Uterus (tissue), 3 donors: ENCODE measurements at regions not wholly inside any gene's neighbourhood (a gene's known extent, or its start where the extent isn't known, plus 50 kb on each side); places are given as distances from the start of the nearest gene placed in this dataset.
A peak's percentile ranks its signal among the peaks of the same experiment; 100 is the strongest.

Experiments used
- DNase-seq, 2 donors: peaks; one replicate each; pipeline ENCODE4 v3.0.0-alpha.2; 2019 to 2020
- H3K27ac ChIP-seq, 2 donors: fragments of 200-600 bp; sonication (generic); 1 replicate in 1 of 2; 2 replicates in 1 of 2; pipeline ENCODE4 v1.5.1; 2016 to 2018
- H3K27me3 ChIP-seq, 2 donors: fragments of 200-600 bp; sonication (generic); one replicate each; pipeline ENCODE4 v1.5.1; 2018 to 2019; ENCODE audit warnings: control low read depth in 1 of 2
- H3K36me3 ChIP-seq, 2 donors: fragments of 200-600 bp; sonication (generic); one replicate each; pipeline ENCODE4 v1.5.1; 2019; ENCODE audit warnings: control low read depth in 1 of 2
- H3K4me1 ChIP-seq, 2 donors: fragments of 200-600 bp; sonication (generic); one replicate each; pipeline ENCODE4 v1.5.1; 2018 to 2019; ENCODE audit warnings: control low read depth in 1 of 2
- H3K4me3 ChIP-seq, 2 donors: fragments of 200-600 bp; sonication (generic); 1 replicate in 1 of 2; 2 replicates in 1 of 2; pipeline ENCODE4 v1.5.1; 2018 to 2019; ENCODE audit warnings: mild to moderate bottlenecking in 1 of 2
- H3K9me3 ChIP-seq, 2 donors: fragments of 200-600 bp; sonication (generic); one replicate each; pipeline ENCODE4 v1.5.1; 2019; ENCODE audit warnings: control low read depth in 1 of 2
- POLR2A ChIP-seq, 2 donors: fragments of 450-650 bp; IDR thresholded peaks; one replicate each; pipeline ENCODE4 v1.6.1; 2016; ENCODE audit warnings: antibody characterized with exemption in 2 of 2, mild to moderate bottlenecking in 1 of 2, moderate library complexity in 1 of 2
- intact Hi-C: fragments of 100-400 bp; cut with DNase I; formaldehyde crosslinking; loops from one replicate; pipeline ENCODE4 v1.15.1; 2023; ENCODE audit warnings: low total_unique reads
- TF ChIP-seq, protein P1 (sequence below), 4 experiments: fragments of 200-600 bp in 2 of 4; fragments of 450-650 bp in 2 of 4; sonication (generic) in 2 of 4; IDR thresholded peaks; one replicate each; pipeline ENCODE4 v1.5.1; 2016 to 2019; ENCODE audit warnings: antibody characterized with exemption in 4 of 4, mild to moderate bottlenecking in 2 of 4, moderate library complexity in 1 of 4
- donor health status: DM: yes; HTN: yes; CAD: no.

DNA sequence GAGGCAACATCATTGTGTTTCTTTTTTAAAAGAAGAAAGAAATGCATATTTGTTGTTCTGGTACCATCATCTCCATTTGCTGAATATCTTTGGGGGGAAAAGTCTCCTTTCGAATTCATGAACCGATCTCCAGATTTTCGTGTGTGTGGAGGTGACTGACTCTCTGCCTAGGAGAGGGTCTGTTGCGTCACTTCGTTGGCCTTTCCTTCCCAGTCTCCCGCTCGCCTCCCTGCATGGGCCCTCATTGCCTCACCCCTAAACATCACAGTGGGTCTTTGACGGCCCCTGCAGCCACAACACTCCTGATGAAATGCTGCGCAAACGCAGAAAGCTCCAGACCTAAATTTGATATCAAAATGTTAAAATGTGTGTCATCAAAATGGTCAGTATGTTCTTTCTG lies 103.2 kb upstream of the RALGPS2 start:
- intact Hi-C loops = no loop called here
- Histone ChIP-seq H3K27ac (no peak overlapping the region), H3K4me1 (no peaks in the 10 kb centered on the region), H3K9me3 (no peaks in the 10 kb centered on the region), H3K4me3 (no peak overlapping the region), H3K27me3 (no peaks in the 10 kb centered on the region), H3K36me3 (no peaks in the 10 kb centered on the region)
- DNase-seq = no peak
- TF ChIP-seq, protein P1, sequence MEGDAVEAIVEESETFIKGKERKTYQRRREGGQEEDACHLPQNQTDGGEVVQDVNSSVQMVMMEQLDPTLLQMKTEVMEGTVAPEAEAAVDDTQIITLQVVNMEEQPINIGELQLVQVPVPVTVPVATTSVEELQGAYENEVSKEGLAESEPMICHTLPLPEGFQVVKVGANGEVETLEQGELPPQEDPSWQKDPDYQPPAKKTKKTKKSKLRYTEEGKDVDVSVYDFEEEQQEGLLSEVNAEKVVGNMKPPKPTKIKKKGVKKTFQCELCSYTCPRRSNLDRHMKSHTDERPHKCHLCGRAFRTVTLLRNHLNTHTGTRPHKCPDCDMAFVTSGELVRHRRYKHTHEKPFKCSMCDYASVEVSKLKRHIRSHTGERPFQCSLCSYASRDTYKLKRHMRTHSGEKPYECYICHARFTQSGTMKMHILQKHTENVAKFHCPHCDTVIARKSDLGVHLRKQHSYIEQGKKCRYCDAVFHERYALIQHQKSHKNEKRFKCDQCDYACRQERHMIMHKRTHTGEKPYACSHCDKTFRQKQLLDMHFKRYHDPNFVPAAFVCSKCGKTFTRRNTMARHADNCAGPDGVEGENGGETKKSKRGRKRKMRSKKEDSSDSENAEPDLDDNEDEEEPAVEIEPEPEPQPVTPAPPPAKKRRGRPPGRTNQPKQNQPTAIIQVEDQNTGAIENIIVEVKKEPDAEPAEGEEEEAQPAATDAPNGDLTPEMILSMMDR (IDR thresholded peaks at IDR 0.05) = no peak
- TF ChIP-seq POLR2A (IDR thresholded peaks at IDR 0.05) = no peak

DNA sequence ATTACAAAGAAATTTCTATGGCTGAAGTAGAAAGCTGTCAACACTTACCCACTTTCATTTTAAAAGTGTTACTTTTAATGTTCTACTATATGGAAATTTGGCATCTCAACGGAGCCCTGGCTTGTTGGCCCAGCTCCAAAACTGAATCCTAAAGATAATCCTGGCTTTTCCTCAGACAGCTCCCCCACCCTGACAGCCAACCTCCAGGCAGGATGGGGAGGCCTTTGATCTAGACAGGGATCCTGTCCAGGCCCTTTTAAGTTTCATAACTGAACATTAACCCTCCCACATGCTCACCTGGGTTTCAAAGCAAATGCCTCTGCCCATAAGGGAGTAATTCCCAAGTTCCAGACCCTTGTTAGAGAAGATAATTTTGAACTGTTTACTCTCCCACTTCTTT lies 99.3 kb upstream of the RALGPS2 start:
- intact Hi-C loops = no loop called here
- H3K4me3 ChIP-seq = no peak overlapping the region
- no peak for TF ChIP-seq POLR2A (IDR thresholded peaks at IDR 0.05)
- TF ChIP-seq, protein P1 (IDR thresholded peaks at IDR 0.05) = no peak
- no peaks in the 10 kb centered on the region for H3K36me3 ChIP-seq
- peak; percentile 39 to 58 for DNase-seq
- no peaks in the 10 kb centered on the region for H3K9me3 ChIP-seq
- H3K27ac ChIP-seq = no peak overlapping the region
- no peaks in the 10 kb centered on the region for H3K4me1 ChIP-seq
- no peaks in the 10 kb centered on the region for H3K27me3 ChIP-seq

DNA sequence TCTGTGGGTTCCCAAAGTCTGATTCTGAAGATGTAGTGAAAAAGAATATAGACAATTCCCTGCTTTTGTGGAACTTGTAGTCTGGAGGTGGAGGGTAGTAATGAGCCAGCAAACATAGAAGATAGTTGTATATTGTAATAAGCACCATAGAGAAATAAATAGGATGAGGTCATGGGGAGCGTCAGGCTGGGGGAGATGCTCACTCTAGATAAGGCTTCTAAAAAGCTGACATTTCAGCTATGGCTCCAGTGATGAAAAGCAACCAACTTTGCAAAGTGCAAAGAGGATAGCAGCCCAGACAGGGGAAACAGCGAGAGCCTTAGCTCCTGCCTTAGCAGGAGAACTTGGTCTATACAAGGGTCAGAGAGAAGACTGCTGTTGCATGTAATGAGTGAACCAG lies 98.0 kb upstream of the RALGPS2 start:
- H3K27ac ChIP-seq = no peak overlapping the region
- no peaks in the 10 kb centered on the region for H3K36me3 ChIP-seq
- no peak for DNase-seq
- no peaks in the 10 kb centered on the region for H3K27me3 ChIP-seq
- intact Hi-C loops = no loop called here
- no peak for TF ChIP-seq POLR2A (IDR thresholded peaks at IDR 0.05)
- TF ChIP-seq, protein P1 (IDR thresholded peaks at IDR 0.05) = no peak
- H3K4me1 ChIP-seq = no peaks in the 10 kb centered on the region
- H3K9me3 ChIP-seq = no peaks in the 10 kb centered on the region
- no peak overlapping the region for H3K4me3 ChIP-seq

DNA sequence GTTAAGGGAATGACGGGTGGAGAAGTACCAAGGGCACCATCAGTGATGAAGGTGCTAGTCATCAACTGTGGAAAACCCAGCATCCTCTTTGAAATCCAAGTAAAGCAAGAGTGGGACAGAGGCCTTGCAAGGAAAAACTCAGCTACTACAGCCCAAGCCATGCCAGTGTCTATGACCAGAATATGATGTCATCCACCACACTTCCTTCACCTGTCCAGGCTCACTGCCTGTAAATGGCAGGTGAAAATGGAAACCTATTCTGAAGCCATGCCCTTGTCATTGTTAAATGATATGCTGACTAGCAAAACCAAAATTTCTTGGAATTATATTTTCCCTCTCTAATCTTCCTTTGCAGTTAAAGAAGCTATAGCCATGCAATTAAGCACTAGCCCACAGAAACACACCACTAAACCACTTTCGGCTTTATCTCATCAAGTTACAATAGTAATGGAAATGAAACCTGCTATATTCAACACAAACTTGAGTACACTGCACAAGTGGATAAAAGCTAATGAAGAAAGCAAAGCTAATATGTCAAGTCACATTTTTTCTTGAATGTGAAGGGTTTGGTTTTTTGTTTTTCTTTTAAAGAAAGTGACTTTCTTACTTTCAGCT lies 96.3 kb upstream of the RALGPS2 start:
- no peak for TF ChIP-seq POLR2A (IDR thresholded peaks at IDR 0.05)
- TF ChIP-seq, protein P1 (IDR thresholded peaks at IDR 0.05) = no peak
- Histone ChIP-seq H3K4me1 (no peaks in the 10 kb centered on the region), H3K27ac (no peak overlapping the region), H3K27me3 (no peaks in the 10 kb centered on the region), H3K4me3 (no peak overlapping the region), H3K36me3 (no peaks in the 10 kb centered on the region), H3K9me3 (no peaks in the 10 kb centered on the region)
- intact Hi-C loops = no loop called here
- no peak for DNase-seq

DNA sequence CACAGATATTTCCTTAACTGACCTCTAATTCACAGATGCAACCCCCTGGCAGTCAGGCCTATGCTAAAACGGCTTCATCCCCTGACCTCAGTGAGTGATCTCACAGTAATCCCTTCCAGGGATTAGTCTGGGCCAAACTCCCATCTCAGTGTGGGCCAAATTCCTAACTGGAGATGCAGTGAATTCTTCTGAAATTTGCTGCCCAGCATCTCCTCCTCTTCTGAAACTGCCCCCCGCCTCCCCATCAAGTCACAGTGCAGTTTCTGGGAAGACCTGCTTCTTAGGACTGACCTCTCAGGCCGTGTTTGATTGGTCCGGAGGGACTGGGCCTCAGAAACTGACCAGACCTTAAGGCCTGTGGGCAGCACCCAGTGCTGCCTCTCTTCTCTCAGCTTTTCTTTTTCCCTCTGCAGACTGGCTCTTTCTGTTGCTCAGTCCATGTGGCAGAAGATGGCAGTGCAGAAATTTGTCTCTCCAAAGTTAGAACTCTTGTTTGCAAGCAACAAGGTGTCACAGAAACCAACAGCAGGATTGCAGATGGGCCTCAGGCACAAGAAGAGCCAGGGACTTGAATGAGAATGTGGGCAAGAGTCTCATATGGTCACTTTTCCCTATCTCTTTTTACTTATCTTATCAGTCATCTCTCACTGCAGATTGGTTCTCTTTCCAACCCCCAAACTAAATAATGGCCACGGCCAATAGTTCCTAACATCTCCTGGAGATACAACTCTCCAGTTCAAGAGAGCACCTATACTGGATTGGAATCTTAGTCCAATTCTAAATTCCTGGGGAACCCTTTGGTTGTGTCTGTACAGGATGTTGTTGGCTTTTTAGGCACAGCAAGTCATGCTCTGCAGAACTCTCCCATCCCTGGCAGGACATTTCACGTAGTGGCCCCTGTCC lies 95.5 kb upstream of the RALGPS2 start:
- TF ChIP-seq, protein P1 (IDR thresholded peaks at IDR 0.05) = no peak
- TF ChIP-seq POLR2A (IDR thresholded peaks at IDR 0.05) = no peak
- Histone ChIP-seq H3K9me3 (no peaks in the 10 kb centered on the region), H3K4me3 (no peak overlapping the region), H3K27ac (no peak overlapping the region), H3K36me3 (no peaks in the 10 kb centered on the region), H3K27me3 (no peaks in the 10 kb centered on the region), H3K4me1 (no peaks in the 10 kb centered on the region)
- peak in 1 of 2 donors; percentile 38 for DNase-seq
- intact Hi-C loops = no loop called here
